Neural progenitor cell (in vitro differentiated cells): ENCODE measurements at regions not wholly inside any gene's neighbourhood (a gene's known extent, or its start where the extent isn't known, plus 50 kb on each side); places are given as distances from the start of the nearest gene placed in this dataset.

Experiments
- DNase-seq: peaks from one replicate; pipeline ENCODE4 v3.0.0-alpha.2; 2016; ENCODE audit warnings: low spot score
- H2AFZ ChIP-seq: fragments of 200-600 bp; sonication (generic); replicated peaks from 2 replicates; pipeline ENCODE4 v1.6.1; 2016; ENCODE audit warnings: antibody characterized with exemption
- H3F3A ChIP-seq: fragments of 200-600 bp; sonication (generic); 2 replicates; pipeline ENCODE4 v1.6.1; 2016; ENCODE audit warnings: antibody characterized with exemption, low read depth
- H3K27ac ChIP-seq: fragments of 200-600 bp; sonication (generic); 2 replicates; pipeline ENCODE4 v1.5.1; 2016; ENCODE audit warnings: mild to moderate bottlenecking
- H3K27me3 ChIP-seq: fragments of 200-600 bp; sonication (generic); 2 replicates; pipeline ENCODE4 v1.6.1; 2016; ENCODE audit warnings: mild to moderate bottlenecking, moderate library complexity
- H3K36me3 ChIP-seq: fragments of 200-600 bp; sonication (generic); 2 replicates; pipeline ENCODE4 v1.5.1; 2016
- H3K4me1 ChIP-seq: fragments of 200-600 bp; sonication (generic); 2 replicates; pipeline ENCODE4 v1.6.1; 2016; ENCODE audit warnings: mixed run types
- H3K4me2 ChIP-seq: fragments of 200-600 bp; sonication (generic); 2 replicates; pipeline ENCODE4 v1.6.1; 2016
- H3K4me3 ChIP-seq: fragments of 200-600 bp; sonication (generic); 2 replicates; pipeline ENCODE4 v1.5.1; 2016
- H3K79me2 ChIP-seq: fragments of 200-600 bp; sonication (generic); 2 replicates; pipeline ENCODE4 v1.6.1; 2016; ENCODE audit warnings: low read depth
- H3K9ac ChIP-seq: fragments of 200-600 bp; sonication (generic); 2 replicates; pipeline ENCODE4 v1.6.1; 2016
- H3K9me3 ChIP-seq: fragments of 200-600 bp; sonication (generic); 2 replicates; pipeline ENCODE4 v1.5.1; 2016; ENCODE audit warnings: low read depth
- H4K20me1 ChIP-seq: fragments of 200-600 bp; sonication (generic); 2 replicates; pipeline ENCODE4 v1.6.1; 2016; ENCODE audit warnings: low read depth
- H3K27ac Mint-ChIP-seq: 3 replicates; pipeline ENCODE4 v1.8.0; 2021; ENCODE audit warnings: mixed read lengths
- H3K27me3 Mint-ChIP-seq: 2 replicates; pipeline ENCODE4 v1.8.0; 2022; ENCODE audit warnings: low read depth, mild to moderate bottlenecking, inconsistent platforms, moderate library complexity, mixed read lengths; ENCODE audit not compliant: insufficient read depth
- H3K36me3 Mint-ChIP-seq: 3 replicates; pipeline ENCODE4 v1.8.0; 2021; ENCODE audit warnings: mixed read lengths
- H3K4me1 Mint-ChIP-seq: 3 replicates; pipeline ENCODE4 v1.8.0; 2021; ENCODE audit warnings: mixed read lengths
- H3K4me3 Mint-ChIP-seq: 3 replicates; pipeline ENCODE4 v1.8.0; 2021; ENCODE audit warnings: mild to moderate bottlenecking, moderate library complexity, mixed read lengths
- H3K9me3 Mint-ChIP-seq: 3 replicates; pipeline ENCODE4 v1.8.0; 2020; ENCODE audit warnings: mixed read lengths
- EZH2 ChIP-seq: fragments of 200-600 bp; sonication (generic); IDR thresholded peaks from 2 replicates; pipeline ENCODE4 v1.6.1; 2017; ENCODE audit warnings: antibody characterized with exemption, mild to moderate bottlenecking, moderate library complexity
- EZH2phosphoT487 ChIP-seq: fragments of 200-600 bp; sonication (generic); IDR thresholded peaks from 2 replicates; pipeline ENCODE4 v1.6.1; 2017; ENCODE audit warnings: antibody characterized with exemption
- TF ChIP-seq, protein P1 (sequence below): fragments of 200-600 bp; sonication (generic); IDR thresholded peaks from 2 replicates; pipeline ENCODE4 v1.5.1; 2017; ENCODE audit warnings: antibody characterized with exemption, mild to moderate bottlenecking

DNA sequence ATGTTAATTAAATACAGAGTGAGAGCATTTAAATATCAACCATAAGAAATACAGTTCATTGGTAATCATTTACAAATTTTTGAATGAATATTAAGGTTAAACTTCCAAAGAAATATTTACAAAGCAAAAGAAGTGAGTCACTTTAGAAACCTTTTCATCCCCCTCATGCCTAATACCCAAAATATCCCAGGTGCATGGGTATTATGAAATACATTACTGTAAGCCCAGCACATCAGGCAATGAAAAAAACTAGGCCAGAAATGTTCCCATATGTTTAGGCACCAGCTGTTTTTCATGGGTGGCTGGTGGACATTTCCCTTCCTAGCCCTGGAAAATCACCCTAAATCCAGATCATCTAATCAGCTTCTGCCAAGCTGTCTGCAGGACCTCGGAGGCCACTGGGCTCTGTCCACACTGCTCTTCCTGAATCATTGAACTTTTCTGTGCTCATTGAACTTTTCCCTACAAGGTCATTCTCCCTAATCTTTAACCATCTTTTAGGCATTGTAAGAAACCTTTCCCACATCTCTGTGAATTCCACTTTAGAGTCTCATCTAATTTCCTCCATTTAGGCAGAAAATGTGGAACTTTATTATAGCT lies 145.3 kb upstream of the STXBP5 start:
- no peaks in the 10 kb centered on the region for H3K36me3 ChIP-seq
- H3K27ac Mint-ChIP-seq = no peak overlapping the region
- DNase-seq = no peak
- H3K4me3 Mint-ChIP-seq = no peak overlapping the region
- H3K4me1 Mint-ChIP-seq = no peaks in the 10 kb centered on the region
- H3K4me1 ChIP-seq = peaks cover 3% of the 10 kb centered on the region
- peaks cover 5% of the 10 kb centered on the region for H3K27me3 Mint-ChIP-seq
- no peaks in the 10 kb centered on the region for H3F3A ChIP-seq
- no peaks in the 10 kb centered on the region for H3K36me3 Mint-ChIP-seq
- no peak overlapping the region for H3K9ac ChIP-seq
- H2AFZ ChIP-seq = no peak overlapping the region
- TF ChIP-seq EZH2phosphoT487 = no peak
- TF ChIP-seq, protein P1, sequence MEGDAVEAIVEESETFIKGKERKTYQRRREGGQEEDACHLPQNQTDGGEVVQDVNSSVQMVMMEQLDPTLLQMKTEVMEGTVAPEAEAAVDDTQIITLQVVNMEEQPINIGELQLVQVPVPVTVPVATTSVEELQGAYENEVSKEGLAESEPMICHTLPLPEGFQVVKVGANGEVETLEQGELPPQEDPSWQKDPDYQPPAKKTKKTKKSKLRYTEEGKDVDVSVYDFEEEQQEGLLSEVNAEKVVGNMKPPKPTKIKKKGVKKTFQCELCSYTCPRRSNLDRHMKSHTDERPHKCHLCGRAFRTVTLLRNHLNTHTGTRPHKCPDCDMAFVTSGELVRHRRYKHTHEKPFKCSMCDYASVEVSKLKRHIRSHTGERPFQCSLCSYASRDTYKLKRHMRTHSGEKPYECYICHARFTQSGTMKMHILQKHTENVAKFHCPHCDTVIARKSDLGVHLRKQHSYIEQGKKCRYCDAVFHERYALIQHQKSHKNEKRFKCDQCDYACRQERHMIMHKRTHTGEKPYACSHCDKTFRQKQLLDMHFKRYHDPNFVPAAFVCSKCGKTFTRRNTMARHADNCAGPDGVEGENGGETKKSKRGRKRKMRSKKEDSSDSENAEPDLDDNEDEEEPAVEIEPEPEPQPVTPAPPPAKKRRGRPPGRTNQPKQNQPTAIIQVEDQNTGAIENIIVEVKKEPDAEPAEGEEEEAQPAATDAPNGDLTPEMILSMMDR = no peak
- TF ChIP-seq EZH2 = no peak
- no peaks in the 10 kb centered on the region for H4K20me1 ChIP-seq
- no peak overlapping the region for H3K27ac ChIP-seq
- H3K9me3 Mint-ChIP-seq = no peaks in the 10 kb centered on the region
- no peaks in the 10 kb centered on the region for H3K27me3 ChIP-seq
- H3K79me2 ChIP-seq = no peaks in the 10 kb centered on the region
- no peak overlapping the region for H3K4me2 ChIP-seq
- no peak overlapping the region for H3K4me3 ChIP-seq
- no peaks in the 10 kb centered on the region for H3K9me3 ChIP-seq

DNA sequence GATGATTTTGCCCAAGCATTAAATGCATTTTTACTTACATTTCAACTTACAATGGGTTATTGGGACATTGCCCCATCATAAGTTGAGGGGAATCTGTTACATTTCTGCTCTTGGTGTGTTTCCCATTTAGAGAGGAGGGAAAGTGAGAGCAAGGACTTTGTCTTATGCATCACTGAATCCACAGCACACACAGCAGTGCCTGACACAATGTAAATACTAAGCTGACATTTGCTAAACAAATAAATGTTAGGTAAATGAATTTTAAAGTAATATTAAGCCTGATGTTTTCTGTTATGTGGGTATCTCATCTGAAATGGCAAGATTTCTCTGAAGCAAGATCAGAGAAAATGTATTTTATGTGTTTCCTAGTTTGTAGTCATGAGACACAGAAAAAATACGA lies 143.6 kb upstream of the STXBP5 start:
- DNase-seq = no peak
- no peaks in the 10 kb centered on the region for H4K20me1 ChIP-seq
- H3K9me3 ChIP-seq = no peaks in the 10 kb centered on the region
- H3F3A ChIP-seq = no peaks in the 10 kb centered on the region
- no peaks in the 10 kb centered on the region for H3K79me2 ChIP-seq
- H2AFZ ChIP-seq = no peak overlapping the region
- no peaks in the 10 kb centered on the region for H3K36me3 Mint-ChIP-seq
- TF ChIP-seq EZH2 = no peak
- no peak for TF ChIP-seq EZH2phosphoT487
- TF ChIP-seq, protein P1 = no peak
- no peak overlapping the region for H3K4me3 Mint-ChIP-seq
- H3K4me3 ChIP-seq = no peak overlapping the region
- H3K27ac ChIP-seq = no peak overlapping the region
- no peak overlapping the region for H3K9ac ChIP-seq
- H3K36me3 ChIP-seq = no peaks in the 10 kb centered on the region
- peaks cover 3% of the 10 kb centered on the region for H3K4me1 ChIP-seq
- H3K27me3 Mint-ChIP-seq = peaks cover 4% of the 10 kb centered on the region
- H3K27me3 ChIP-seq = no peaks in the 10 kb centered on the region
- H3K4me2 ChIP-seq = no peak overlapping the region
- no peaks in the 10 kb centered on the region for H3K9me3 Mint-ChIP-seq
- H3K27ac Mint-ChIP-seq = no peak overlapping the region
- H3K4me1 Mint-ChIP-seq = no peaks in the 10 kb centered on the region

DNA sequence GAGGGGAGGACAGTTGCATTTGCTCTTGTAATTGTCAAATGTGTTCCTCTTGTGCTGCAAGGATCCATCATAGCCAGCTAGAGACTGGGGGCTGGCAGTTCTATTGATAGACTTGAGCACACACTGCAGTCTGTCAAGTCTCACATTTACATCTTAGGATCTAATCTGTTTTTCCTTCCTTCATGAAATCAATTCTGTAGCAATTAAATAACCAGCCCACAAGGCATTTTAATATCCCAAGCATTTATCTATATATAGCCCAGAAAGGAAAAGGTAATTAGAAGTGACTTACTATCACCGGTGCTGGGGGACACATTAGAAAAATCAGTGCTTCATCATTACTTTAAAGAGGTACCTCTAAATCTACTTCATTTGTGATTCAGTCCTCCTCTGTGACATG lies 143.0 kb upstream of the STXBP5 start:
- no peak overlapping the region for H3K9ac ChIP-seq
- H3K27ac Mint-ChIP-seq = no peak overlapping the region
- no peaks in the 10 kb centered on the region for H3K9me3 Mint-ChIP-seq
- no peaks in the 10 kb centered on the region for H3K36me3 ChIP-seq
- H3K27me3 ChIP-seq = no peaks in the 10 kb centered on the region
- no peaks in the 10 kb centered on the region for H3K4me1 ChIP-seq
- no peak overlapping the region for H3K27ac ChIP-seq
- H3K79me2 ChIP-seq = no peaks in the 10 kb centered on the region
- H3K27me3 Mint-ChIP-seq = peaks cover 2% of the 10 kb centered on the region
- H3K9me3 ChIP-seq = no peaks in the 10 kb centered on the region
- H3F3A ChIP-seq = no peaks in the 10 kb centered on the region
- no peak for DNase-seq
- H2AFZ ChIP-seq = no peak overlapping the region
- H3K4me3 ChIP-seq = no peak overlapping the region
- H3K36me3 Mint-ChIP-seq = no peaks in the 10 kb centered on the region
- no peak overlapping the region for H3K4me2 ChIP-seq
- H3K4me3 Mint-ChIP-seq = no peak overlapping the region
- no peaks in the 10 kb centered on the region for H3K4me1 Mint-ChIP-seq
- TF ChIP-seq, protein P1 = no peak
- no peak for TF ChIP-seq EZH2
- TF ChIP-seq EZH2phosphoT487 = no peak
- no peaks in the 10 kb centered on the region for H4K20me1 ChIP-seq
